Activated CD8-positive, alpha-beta T cell treated with anti-CD3 and anti-CD28 coated beads for 36 hours (primary cell): ENCODE measurements at regions not wholly inside any gene's neighbourhood (a gene's known extent, or its start where the extent isn't known, plus 50 kb on each side); places are given as distances from the start of the nearest gene placed in this dataset.

Experiments used
- ATAC-seq: fragments of 200-7000 bp; cut with Tn5 transposase; one replicate; pipeline ENCODE4 v1.10.0; 2021; ENCODE audit warnings: mild to moderate bottlenecking, moderate library complexity
- CTCF ChIA-PET: fragments of 350-600 bp; sonication (Branson Sonifier 250); formaldehyde crosslinking; loops from one replicate; lab custom pipeline; 2021; ENCODE audit warnings: antibody characterized with exemption; lab: Charles Lee
- POLR2A ChIA-PET: fragments of 350-600 bp; sonication (Branson Sonifier 250); formaldehyde crosslinking; loops from one replicate; lab custom pipeline; 2021; ENCODE audit warnings: antibody characterized with exemption; lab: Charles Lee
- DNase-seq: peaks from one replicate; pipeline ENCODE4 v3.0.0-alpha.2; 2020
- H3K27ac Mint-ChIP-seq: one replicate; pipeline ENCODE4 v1.8.0; 2021; ENCODE audit warnings: mild to moderate bottlenecking, mixed read lengths
- H3K27me3 Mint-ChIP-seq: one replicate; pipeline ENCODE4 v1.8.0; 2021; ENCODE audit warnings: mixed read lengths
- H3K36me3 Mint-ChIP-seq: one replicate; pipeline ENCODE4 v1.8.0; 2021; ENCODE audit warnings: low read depth, mixed read lengths
- H3K4me1 Mint-ChIP-seq: one replicate; pipeline ENCODE4 v1.8.0; 2021; ENCODE audit warnings: low read depth, mixed read lengths
- H3K4me3 Mint-ChIP-seq: one replicate; pipeline ENCODE4 v1.8.0; 2021; ENCODE audit warnings: mild to moderate bottlenecking, moderate library complexity, mixed read lengths
- H3K9me3 Mint-ChIP-seq: one replicate; pipeline ENCODE4 v1.8.0; 2021; ENCODE audit warnings: mixed read lengths
- intact Hi-C: fragments of 100-400 bp; cut with micrococcal nuclease; formaldehyde crosslinking; loops from one replicate; pipeline ENCODE4 v1.10.0; 2022
- TF ChIP-seq, protein P1 (sequence below): fragments of 200-600 bp; IDR thresholded peaks from one replicate; pipeline ENCODE4 v1.8.0; 2022; ENCODE audit warnings: antibody characterized with exemption, mild to moderate bottlenecking

DNA sequence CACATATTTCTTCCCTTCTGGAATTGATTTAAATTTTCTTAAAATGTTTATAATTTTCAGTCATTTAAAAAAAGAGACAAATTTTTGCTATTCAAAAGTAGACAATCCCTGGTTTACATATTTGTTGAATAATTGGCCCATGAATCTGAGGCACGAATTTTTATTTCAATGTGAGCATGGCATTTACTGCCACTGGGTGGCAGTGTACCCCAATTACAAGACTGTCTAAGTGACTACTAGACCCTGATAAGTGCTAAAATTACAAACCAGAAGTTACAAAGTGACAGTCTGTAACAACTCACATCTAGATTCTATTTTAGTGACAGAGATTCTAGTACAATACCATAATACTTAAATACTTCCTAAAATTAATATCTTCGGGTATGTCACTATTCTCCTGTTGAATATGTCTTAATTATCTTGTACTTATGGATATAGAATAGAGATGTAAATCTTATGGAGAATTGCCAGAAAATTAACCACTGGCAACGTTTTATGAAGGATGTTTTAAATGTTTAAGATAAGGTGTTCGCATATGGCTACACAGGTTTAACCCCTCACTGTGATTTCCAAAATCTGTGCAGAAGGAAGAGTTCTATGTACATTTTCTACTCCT lies 235.8 kb downstream of the MAP2K4 start:
- TF ChIP-seq, protein P1, sequence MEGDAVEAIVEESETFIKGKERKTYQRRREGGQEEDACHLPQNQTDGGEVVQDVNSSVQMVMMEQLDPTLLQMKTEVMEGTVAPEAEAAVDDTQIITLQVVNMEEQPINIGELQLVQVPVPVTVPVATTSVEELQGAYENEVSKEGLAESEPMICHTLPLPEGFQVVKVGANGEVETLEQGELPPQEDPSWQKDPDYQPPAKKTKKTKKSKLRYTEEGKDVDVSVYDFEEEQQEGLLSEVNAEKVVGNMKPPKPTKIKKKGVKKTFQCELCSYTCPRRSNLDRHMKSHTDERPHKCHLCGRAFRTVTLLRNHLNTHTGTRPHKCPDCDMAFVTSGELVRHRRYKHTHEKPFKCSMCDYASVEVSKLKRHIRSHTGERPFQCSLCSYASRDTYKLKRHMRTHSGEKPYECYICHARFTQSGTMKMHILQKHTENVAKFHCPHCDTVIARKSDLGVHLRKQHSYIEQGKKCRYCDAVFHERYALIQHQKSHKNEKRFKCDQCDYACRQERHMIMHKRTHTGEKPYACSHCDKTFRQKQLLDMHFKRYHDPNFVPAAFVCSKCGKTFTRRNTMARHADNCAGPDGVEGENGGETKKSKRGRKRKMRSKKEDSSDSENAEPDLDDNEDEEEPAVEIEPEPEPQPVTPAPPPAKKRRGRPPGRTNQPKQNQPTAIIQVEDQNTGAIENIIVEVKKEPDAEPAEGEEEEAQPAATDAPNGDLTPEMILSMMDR: peak; percentile 81
- ATAC-seq (no peak), DNase-seq (peak; percentile 48)
- no peak overlapping the region for H3K27ac Mint-ChIP-seq
- intact Hi-C loops: no loop called here
- ChIA-PET POLR2A (no interaction called here), CTCF (interaction anchor here (1.0 to 1.1 kb wide), 3 partner anchors 8 to 486 kb away, joined by 3 to 4 read pairs (median 4); no protein-coding TSS in a partner anchor)
- H3K27me3 Mint-ChIP-seq: peaks cover 2% of the 10 kb centered on the region
- no peaks in the 10 kb centered on the region for H3K4me1 Mint-ChIP-seq
- H3K4me3 Mint-ChIP-seq: no peak overlapping the region
- H3K9me3 Mint-ChIP-seq: no peaks in the 10 kb centered on the region
- no peaks in the 10 kb centered on the region for H3K36me3 Mint-ChIP-seq

DNA sequence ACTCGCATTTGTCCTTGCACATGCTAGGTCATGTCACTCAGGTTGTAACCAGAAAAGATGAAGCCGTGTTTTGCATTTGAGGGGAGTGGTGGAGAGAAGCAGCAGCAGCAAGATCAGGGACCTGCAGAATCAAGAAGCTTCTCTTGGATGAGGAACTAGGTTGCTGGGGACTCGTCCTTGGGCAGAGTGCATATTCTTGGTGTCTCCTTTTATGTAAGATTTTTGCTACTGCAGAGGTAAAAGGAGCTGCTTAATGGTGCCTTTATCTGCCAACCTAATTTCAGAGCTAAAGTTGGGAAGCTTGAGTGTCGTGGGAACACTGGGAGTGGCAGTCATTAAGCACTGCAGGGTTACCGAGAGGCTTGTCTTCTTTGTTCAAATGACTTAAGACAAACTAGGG lies 236.5 kb downstream of the MAP2K4 start:
- ATAC-seq (no peak), DNase-seq (no peak)
- Mint-ChIP-seq H3K4me1 (no peaks in the 10 kb centered on the region), H3K4me3 (no peak overlapping the region), H3K36me3 (no peaks in the 10 kb centered on the region), H3K27me3 (peaks cover 2% of the 10 kb centered on the region), H3K27ac (no peak overlapping the region), H3K9me3 (no peaks in the 10 kb centered on the region)
- intact Hi-C loops: no loop called here
- ChIA-PET CTCF (interaction anchor here (1.1 kb wide), 1 partner anchor 9 kb away, joined by 4 read pairs; no protein-coding TSS in a partner anchor), POLR2A (no interaction called here)
- TF ChIP-seq, protein P1: no peak

DNA sequence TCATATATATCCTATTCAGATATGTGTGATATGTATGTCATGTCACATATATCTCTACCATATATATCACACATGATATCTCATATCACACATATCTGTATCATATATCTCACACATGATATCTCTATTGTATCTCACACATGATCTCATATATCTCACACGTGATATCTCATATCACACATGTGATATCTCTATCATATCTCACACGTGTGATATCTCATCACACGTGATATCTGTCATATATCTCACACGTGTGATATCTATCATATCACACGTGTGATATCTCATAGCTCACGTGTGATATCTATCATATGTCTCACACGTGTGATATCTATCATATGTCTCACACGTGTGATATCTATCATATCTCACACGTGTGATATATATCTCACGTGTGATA lies 240.7 kb downstream of the MAP2K4 start:
- intact Hi-C loops: no loop called here
- CTCF ChIA-PET: no interaction called here
- POLR2A ChIA-PET: no interaction called here
- no peak overlapping the region for H3K27ac Mint-ChIP-seq
- ATAC-seq: no peak
- H3K36me3 Mint-ChIP-seq: no peaks in the 10 kb centered on the region
- TF ChIP-seq, protein P1: no peak
- no peak overlapping the region for H3K4me3 Mint-ChIP-seq
- DNase-seq: no peak
- H3K27me3 Mint-ChIP-seq: peaks cover 2% of the 10 kb centered on the region
- H3K4me1 Mint-ChIP-seq: no peaks in the 10 kb centered on the region
- no peaks in the 10 kb centered on the region for H3K9me3 Mint-ChIP-seq

DNA sequence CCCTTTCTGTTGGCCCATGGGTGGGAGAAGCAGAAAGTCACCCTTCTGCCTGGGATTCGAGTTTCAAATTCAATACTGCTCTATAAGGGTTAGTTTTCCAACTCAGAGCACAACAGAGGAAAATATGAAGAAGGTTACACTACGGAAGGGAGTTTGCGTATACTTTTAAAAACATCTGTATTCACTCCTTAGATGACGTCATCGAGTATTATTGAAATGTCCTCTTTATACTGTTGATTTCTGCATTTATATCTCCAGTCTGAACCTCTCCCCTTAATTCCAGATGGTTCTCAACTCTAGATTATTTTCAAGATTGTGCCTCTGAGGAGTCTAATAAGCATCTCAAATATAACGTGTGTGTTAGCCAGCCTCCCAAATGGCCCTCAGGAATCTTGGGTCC lies 249.1 kb downstream of the MAP2K4 start:
- DNase-seq (no peak), ATAC-seq (no peak)
- Mint-ChIP-seq H3K4me3 (no peak overlapping the region), H3K36me3 (no peaks in the 10 kb centered on the region), H3K27ac (no peak overlapping the region), H3K4me1 (no peaks in the 10 kb centered on the region), H3K27me3 (no peaks in the 10 kb centered on the region), H3K9me3 (peaks cover 7% of the 10 kb centered on the region)
- TF ChIP-seq, protein P1: no peak
- intact Hi-C loops: no loop called here
- POLR2A ChIA-PET: no interaction called here
- CTCF ChIA-PET: no interaction called here

DNA sequence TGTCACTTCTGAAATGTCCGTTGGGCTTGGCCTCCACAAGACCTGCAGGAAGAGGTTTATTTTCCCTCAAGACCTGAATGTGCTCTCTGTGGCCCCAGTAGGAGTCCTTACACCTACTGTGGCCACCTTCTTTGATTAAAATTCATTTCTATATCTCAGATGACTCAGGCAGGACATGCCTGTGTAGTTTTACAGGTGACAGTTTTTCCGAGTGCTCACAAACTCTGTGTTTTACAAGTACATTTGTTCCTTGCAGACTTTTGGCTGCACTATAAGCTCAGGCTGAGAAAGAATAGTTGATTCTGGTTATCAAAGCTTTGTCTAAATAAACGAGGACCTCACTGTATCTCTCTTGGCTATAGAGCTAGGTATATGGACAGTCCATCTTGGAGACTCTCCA lies 257.1 kb downstream of the MAP2K4 start:
- ChIA-PET POLR2A (no interaction called here), CTCF (no interaction called here)
- no peak for ATAC-seq
- intact Hi-C loops: no loop called here
- TF ChIP-seq, protein P1: no peak
- Mint-ChIP-seq H3K27ac (no peak overlapping the region), H3K27me3 (no peaks in the 10 kb centered on the region), H3K4me3 (no peak overlapping the region), H3K4me1 (no peaks in the 10 kb centered on the region), H3K9me3 (peaks cover 7% of the 10 kb centered on the region), H3K36me3 (no peaks in the 10 kb centered on the region)
- DNase-seq: no peak
